ENCODE measurements at regions not wholly inside any gene's neighbourhood (a gene's known extent, or its start where the extent isn't known, plus 50 kb on each side); places are given as distances from the start of the nearest gene placed in this dataset.
"Not testable (repeated sequence)": the region's sequence is repeated elsewhere in the genome, so short reads cannot be mapped to it uniquely, and the experiment has no call there.

DNA sequence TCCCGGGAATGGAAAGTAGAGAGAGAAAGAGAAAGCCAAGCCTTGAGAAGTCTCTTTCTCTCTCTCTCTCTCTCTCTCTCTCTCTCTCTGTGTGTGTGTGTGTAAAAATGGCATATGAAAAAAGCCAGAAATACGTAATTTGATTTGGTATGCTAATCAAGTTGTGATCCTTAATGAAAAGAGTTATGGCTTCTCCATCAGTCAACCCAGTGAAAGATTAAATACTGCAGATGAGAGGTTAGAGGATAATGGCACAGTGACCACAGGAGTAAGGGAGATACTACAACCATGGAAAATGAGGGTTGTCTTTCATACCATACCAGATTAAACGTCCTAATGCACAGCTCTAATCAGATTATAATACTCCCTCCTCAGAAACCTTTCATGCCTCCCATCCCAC lies 193.5 kb upstream of the SOX2 start:
- no peak for DNase-seq

- DNase-seq, result no peak
Measured at GRCh38 chr3:181512787-181513186, 198.9 kb upstream of the SOX2 start.

DNA sequence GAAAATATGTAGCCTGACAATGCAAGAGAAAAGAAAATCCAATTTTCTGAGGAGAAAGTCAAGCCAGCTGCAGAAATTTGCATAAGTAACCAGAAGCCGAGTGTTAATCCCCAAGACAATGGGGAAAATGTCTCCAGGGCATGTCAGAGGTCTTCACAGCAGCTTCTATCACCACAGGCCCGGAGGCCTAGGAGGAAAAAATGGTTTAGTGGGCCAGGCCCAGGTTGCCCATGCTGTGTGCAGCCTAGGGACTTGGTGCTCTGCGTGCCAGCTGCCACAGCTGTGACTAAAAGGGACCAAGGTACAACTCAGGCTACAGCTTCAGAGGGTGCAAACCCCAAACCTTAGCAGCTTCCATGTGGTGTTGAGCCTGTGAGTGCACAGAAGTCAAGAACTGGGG lies 201.2 kb upstream of the SOX2 start:
- DNase-seq, result no peak

DNA sequence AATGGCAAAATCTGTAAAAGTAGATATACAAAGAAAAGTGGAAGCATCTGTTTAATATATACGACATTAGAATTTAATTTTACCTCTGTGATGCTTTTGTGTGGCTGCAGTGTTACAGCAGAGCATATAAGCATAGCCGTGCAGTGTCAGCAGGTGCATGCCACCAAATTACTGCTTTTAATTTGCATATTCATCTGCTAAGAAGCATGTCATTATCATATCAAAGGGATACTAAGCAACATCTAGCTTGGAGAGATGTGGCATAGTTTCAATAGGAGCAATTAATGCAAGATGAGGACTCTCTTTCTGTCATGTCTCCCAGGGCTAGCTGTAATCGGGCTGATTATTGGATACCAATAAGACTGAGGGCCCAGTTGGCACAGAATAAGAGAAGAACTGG lies 214.4 kb upstream of the SOX2 start:
- DNase-seq, result no peak

DNA sequence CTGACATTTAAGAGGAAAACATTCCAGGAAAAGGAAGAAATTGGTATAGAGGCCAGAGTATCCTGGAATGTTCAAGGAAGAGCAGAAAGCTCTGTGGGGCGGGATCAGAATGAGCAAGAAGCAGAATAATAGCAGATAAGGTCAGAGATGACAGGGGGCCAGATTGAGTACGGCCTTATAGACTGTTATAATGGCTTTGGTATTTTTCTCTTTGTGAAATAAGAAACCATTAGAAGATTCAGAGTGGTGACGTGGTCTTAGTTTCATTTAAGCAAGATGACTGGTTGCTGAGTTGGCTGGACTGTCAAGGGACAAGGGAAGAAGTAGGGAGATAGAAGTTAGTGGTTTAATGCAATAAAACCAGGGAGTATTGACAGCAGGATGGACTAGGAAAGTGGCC lies 218.3 kb upstream of the SOX2 start:
- no peak for DNase-seq

DNA sequence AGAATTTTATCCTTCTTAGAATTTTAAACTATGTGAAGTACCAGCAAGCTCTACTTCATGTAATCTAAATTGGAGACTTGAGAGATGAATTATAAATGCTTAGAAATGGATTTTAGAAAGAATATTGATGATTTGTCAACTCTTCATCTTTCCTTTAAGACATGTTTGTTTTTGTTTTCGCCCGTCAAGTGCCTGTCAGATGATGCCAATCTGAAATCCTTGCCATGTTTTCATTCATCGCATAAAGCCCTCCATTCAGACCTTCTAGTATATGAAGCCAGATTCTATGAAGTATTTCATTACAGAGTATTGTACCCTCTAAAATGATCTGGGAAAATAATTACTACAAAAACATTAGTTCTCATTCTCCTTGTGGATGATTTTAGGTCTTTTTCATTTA lies 223.2 kb upstream of the SOX2 start:
- DNase-seq, result no peak

DNA sequence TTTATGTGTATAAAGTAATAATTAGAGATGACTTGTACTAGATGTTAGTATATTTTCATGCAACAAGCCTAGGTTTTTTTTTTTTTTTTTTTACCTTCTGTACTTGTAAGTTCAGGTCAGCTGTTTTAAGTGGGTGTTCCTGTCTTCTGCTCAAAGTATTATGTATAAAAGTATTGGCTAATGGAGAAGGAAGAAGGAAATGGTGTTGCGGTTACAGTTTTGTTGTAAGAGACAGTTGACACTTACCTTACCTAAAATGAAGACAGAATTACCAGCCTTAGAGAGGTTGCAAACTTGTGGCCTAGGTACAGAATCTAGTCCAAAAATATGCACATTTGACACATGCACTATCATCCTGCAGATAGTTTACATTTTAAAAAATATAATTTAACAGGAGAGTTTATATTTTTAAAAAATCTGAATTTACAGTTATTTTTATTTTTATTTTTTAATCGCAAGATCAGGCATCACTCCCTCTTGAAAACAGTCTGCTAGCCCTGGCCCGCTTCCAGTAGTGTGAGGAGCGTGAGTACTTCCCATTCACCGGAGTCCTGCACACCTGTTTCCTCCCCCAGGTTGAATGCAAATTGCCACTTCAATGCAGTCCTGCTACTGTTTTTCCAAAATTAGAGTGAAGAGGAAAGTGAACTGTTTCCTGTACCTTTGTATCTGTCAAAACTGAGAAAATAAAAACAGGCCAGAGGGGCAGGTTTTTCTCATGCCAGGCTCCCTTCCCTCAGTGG lies 224.3 kb upstream of the SOX2 start:
- no peak for DNase-seq

GRCh38 chr3:181486141-181486885 lies 225.4 kb upstream of the SOX2 start:
- no peak for DNase-seq

GRCh38 chr3:181484026-181484425 lies 227.7 kb upstream of the SOX2 start:
- no peak for DNase-seq

GRCh38 chr3:181475146-181475545 lies 236.6 kb upstream of the SOX2 start:
- not testable (repeated sequence) for DNase-seq

DNA sequence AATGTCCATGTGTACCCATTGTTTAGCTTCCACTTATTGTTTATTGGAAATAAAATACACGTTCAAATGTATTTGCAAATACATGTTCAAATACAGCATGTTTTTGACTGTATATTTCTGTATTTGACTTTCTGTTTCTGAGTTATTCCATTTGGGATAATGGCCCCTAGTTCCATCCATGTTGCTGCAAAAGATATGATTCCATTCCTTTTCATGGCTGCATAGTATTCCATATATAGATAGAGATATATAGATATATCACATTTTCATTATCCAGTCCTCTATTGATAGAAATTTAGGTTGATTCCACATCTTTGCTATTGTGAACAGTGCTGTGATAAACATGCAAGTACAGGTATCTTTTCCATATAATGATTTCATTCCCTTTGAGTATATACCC lies 241.4 kb upstream of the SOX2 start:
- DNase-seq, result no peak

DNA sequence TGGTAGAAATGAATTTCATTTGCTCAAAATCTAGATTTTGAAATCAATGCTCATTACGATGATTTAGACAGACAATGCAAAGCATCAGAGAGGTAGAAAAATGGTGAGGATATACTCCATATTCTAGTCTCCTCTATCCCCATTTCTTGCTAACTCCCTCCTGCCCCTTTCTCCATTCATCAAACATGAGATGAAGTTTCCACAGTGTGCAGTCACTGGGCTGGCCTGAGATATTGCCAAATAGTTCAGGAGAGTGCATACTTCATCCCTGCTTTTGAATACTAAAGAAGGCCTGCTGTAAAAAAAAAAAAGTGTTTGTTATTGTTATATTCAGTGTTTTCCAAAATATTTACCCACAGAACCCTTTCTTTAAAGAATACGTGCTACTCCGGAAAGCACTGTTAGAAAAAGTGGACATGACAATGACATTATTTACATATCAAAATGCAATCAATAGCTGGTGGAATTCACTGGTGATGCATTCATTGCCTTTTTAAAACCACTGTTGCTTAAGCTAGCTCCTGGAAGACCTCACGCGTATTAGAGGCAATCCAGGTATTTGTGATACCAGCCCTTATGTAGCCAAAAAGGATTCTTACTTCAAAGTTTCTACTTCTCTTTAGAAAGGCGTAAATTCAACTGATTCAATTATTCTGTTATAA lies 247.6 kb upstream of the SOX2 start:
- DNase-seq, result no peak

GRCh38 chr3:181461381-181461780 lies 250.3 kb upstream of the SOX2 start:
- no peak for DNase-seq

GRCh38 chr3:181459516-181459915 lies 252.2 kb upstream of the SOX2 start:
- no peak for DNase-seq

- no peak for DNase-seq
Measured at GRCh38 chr3:181458857-181459256, 252.9 kb upstream of the SOX2 start.

GRCh38 chr3:181457756-181458155 lies 254.0 kb upstream of the SOX2 start:
- DNase-seq, result no peak

DNA sequence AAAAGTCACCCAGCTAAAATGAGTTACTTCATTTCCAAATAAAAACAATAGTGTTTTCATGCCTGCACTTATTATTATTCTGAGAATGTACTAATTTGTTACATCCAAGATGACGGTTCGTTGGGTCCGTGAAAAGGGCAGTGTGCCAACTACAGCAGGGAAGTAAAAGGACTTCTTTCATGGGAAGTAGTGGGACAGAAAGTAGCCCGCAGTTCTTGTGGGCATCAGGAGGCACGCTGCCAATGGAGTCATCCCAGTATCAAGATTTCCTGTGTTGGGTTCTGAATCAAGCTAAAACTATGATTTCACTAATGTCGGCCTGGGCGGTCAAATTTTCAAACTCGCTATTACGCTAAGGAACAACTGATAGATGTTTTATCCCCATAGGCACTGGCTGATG lies 254.5 kb upstream of the SOX2 start:
- no peak for DNase-seq

DNA sequence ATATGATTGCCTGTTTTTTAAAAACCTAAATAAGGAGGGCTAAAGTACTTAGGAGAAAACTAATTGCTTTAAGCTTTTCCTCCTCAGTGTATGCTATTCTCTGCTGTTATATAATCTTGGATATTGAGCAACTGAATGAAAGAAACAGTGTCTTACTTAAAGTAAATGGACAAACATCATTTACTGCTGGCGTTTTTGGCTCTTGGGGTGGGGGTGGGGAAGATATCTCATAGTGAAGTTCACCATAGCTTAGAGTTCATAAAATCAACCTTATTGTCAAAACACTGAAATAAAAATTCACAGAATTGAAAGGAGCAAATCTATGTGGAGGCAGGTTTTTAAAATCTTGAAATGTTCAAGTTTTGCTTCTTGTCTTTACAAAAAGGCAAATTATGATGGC lies 256.4 kb upstream of the SOX2 start:
- no peak for DNase-seq

GRCh38 chr3:181454451-181455027 lies 257.2 kb upstream of the SOX2 start:
- no peak for DNase-seq

DNA sequence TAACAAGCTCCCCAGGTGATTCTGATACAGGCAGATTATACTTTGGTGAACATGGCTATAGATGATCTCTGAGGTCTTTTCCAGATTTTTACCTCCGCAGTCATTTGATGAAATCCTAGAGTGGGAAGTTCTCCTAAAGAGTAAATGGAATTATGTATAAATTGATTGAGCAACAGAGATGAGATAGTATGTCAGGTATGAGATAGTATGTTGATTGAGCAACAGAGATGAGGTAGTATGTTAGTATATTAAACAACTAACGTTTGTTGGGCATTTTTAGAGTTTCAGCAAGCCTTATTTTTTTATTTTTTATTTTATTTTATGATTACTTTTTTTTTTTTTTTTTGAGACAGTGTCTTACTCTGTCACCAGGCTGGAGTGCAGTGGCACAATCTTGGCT lies 265.0 kb upstream of the SOX2 start:
- no peak for DNase-seq

GRCh38 chr3:181442066-181442465 lies 269.7 kb upstream of the SOX2 start:
- no peak for DNase-seq

GRCh38 chr3:181432992-181433391 lies 278.7 kb upstream of the SOX2 start:
- DNase-seq, result no peak

DNA sequence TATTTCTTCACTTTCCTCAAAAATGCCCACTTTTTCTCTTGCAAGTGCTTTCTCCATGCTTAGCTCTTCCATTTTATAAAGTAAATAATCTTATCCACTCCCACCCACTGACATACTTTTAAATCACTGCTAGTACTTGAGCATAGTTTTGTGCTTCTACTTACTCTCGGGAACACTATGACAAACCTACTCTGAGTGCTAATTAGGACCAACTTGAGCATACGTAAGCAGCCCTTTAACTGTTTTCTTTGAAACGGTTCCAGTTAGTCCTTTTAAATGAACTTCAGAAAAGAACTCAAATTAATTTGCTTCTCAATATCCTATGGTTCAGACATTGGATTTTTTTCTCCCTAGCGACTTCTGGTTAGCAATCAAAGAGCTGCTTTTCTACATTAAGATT lies 280.0 kb upstream of the SOX2 start:
- DNase-seq, result no peak

GRCh38 chr3:181425074-181425473 lies 286.7 kb upstream of the SOX2 start:
- DNase-seq, result no peak
